IMR-90 (cell line): ENCODE measurements at regions not wholly inside any gene's neighbourhood (a gene's known extent, or its start where the extent isn't known, plus 50 kb on each side); places are given as distances from the start of the nearest gene placed in this dataset.

Source experiments
- BHLHE40 ChIP-seq: fragments of 150-350 bp; IDR thresholded peaks from 2 replicates; pipeline ENCODE4 v1.6.1; 2016; ENCODE audit warnings: mild to moderate bottlenecking, low read depth, low read length
- MAFK ChIP-seq: IDR thresholded peaks from 2 replicates; pipeline ENCODE4 v1.6.1; 2012; ENCODE audit warnings: low read depth, low read length, improper control_type of control experiment

- TF ChIP-seq MAFK (no peak), BHLHE40 (no peak)
Observed at GRCh38 chr15:59894835-59895234, 109.3 kb upstream of the FOXB1 start.
